ENCODE measurements at regions not wholly inside any gene's neighbourhood (a gene's known extent, or its start where the extent isn't known, plus 50 kb on each side); places are given as distances from the start of the nearest gene placed in this dataset.

GRCh38 chr12:42792265-42792664 is 202.7 kb upstream of the PRICKLE1 start:
- Histone ChIP-seq H3K9me3 (ENCODE audit: control insufficient read depth, insufficient read depth, low read length) (no peaks in the 10 kb centered on the region), H3K9ac (ENCODE audit: low read depth, low read length) (no peak overlapping the region)

GRCh38 chr12:42791399-42791798 is 201.9 kb upstream of the PRICKLE1 start:
- no peaks in the 10 kb centered on the region for H3K9me3 ChIP-seq (ENCODE audit: control insufficient read depth, insufficient read depth, low read length)
- no peaks in the 10 kb centered on the region for H3K36me3 ChIP-seq (ENCODE audit: insufficient read depth, low read length)
- no peak overlapping the region for H3K9ac ChIP-seq (ENCODE audit: low read depth, low read length)
- H3K4me1 ChIP-seq (ENCODE audit: insufficient read depth, low read length), result peaks cover 10% of the 10 kb centered on the region

More at GRCh38 chr12:42792265-42792664, 202.7 kb upstream of the PRICKLE1 start:
- no peaks in the 10 kb centered on the region for H3K36me3 ChIP-seq (ENCODE audit: insufficient read depth, low read length)
- H3K4me1 ChIP-seq (ENCODE audit: insufficient read depth, low read length), result peaks cover 10% of the 10 kb centered on the region

- Histone ChIP-seq H3K9ac (ENCODE audit: low read depth, low read length) (no peak overlapping the region), H3K9me3 (ENCODE audit: control insufficient read depth, insufficient read depth, low read length) (no peaks in the 10 kb centered on the region), H3K36me3 (ENCODE audit: insufficient read depth, low read length) (no peaks in the 10 kb centered on the region), H3K4me1 (ENCODE audit: insufficient read depth, low read length) (peaks cover 10% of the 10 kb centered on the region)
Measured at GRCh38 chr12:42790761-42791151, 201.2 kb upstream of the PRICKLE1 start.

GRCh38 chr12:42789808-42790760 is 200.5 kb upstream of the PRICKLE1 start:
- Histone ChIP-seq H3K4me1 (ENCODE audit: insufficient read depth, low read length) (peaks cover 10% of the 10 kb centered on the region), H3K9me3 (ENCODE audit: control insufficient read depth, insufficient read depth, low read length) (no peaks in the 10 kb centered on the region), H3K36me3 (ENCODE audit: insufficient read depth, low read length) (no peaks in the 10 kb centered on the region), H3K9ac (ENCODE audit: low read depth, low read length) (no peak overlapping the region)

GRCh38 chr12:42786400-42787148 is 197.0 kb upstream of the PRICKLE1 start:
- Histone ChIP-seq H3K9ac (ENCODE audit: low read depth, low read length) (no peak overlapping the region), H3K4me1 (ENCODE audit: insufficient read depth, low read length) (peaks cover 10% of the 10 kb centered on the region), H3K9me3 (ENCODE audit: control insufficient read depth, insufficient read depth, low read length) (no peaks in the 10 kb centered on the region), H3K36me3 (ENCODE audit: insufficient read depth, low read length) (no peaks in the 10 kb centered on the region)

- H3K4me1 ChIP-seq (ENCODE audit: insufficient read depth, low read length), result peaks cover 8% of the 10 kb centered on the region
- H3K36me3 ChIP-seq (ENCODE audit: insufficient read depth, low read length), result no peaks in the 10 kb centered on the region
- H3K9me3 ChIP-seq (ENCODE audit: control insufficient read depth, insufficient read depth, low read length), result no peaks in the 10 kb centered on the region
- H3K9ac ChIP-seq (ENCODE audit: low read depth, low read length), result no peak overlapping the region
Measured at GRCh38 chr12:42785944-42786343, 196.4 kb upstream of the PRICKLE1 start.

GRCh38 chr12:42780671-42781070 is 191.1 kb upstream of the PRICKLE1 start:
- Histone ChIP-seq H3K9ac (ENCODE audit: low read depth, low read length) (no peak overlapping the region), H3K4me1 (ENCODE audit: insufficient read depth, low read length) (no peaks in the 10 kb centered on the region), H3K36me3 (ENCODE audit: insufficient read depth, low read length) (no peaks in the 10 kb centered on the region), H3K9me3 (ENCODE audit: control insufficient read depth, insufficient read depth, low read length) (no peaks in the 10 kb centered on the region)

- Histone ChIP-seq H3K36me3 (ENCODE audit: insufficient read depth, low read length) (no peaks in the 10 kb centered on the region), H3K9me3 (ENCODE audit: control insufficient read depth, insufficient read depth, low read length) (no peaks in the 10 kb centered on the region; the same call in 1 of the 2 replicates), H3K9ac (ENCODE audit: low read depth, low read length) (no peak overlapping the region), H3K4me1 (ENCODE audit: insufficient read depth, low read length) (no peaks in the 10 kb centered on the region)
Measured at GRCh38 chr12:42779186-42779859, 189.8 kb upstream of the PRICKLE1 start.

GRCh38 chr12:42776396-42776795 is 186.8 kb upstream of the PRICKLE1 start:
- Histone ChIP-seq H3K4me1 (ENCODE audit: insufficient read depth, low read length) (no peaks in the 10 kb centered on the region), H3K9ac (ENCODE audit: low read depth, low read length) (no peak overlapping the region), H3K9me3 (ENCODE audit: control insufficient read depth, insufficient read depth, low read length) (no peaks in the 10 kb centered on the region; the same call in 1 of the 2 replicates), H3K36me3 (ENCODE audit: insufficient read depth, low read length) (no peaks in the 10 kb centered on the region)

GRCh38 chr12:42774238-42774637 is 184.7 kb upstream of the PRICKLE1 start:
- H3K9ac ChIP-seq (ENCODE audit: low read depth, low read length), result no peak overlapping the region
- no peaks in the 10 kb centered on the region for H3K36me3 ChIP-seq (ENCODE audit: insufficient read depth, low read length)
- H3K4me1 ChIP-seq (ENCODE audit: insufficient read depth, low read length), result no peaks in the 10 kb centered on the region
- H3K9me3 ChIP-seq (ENCODE audit: control insufficient read depth, insufficient read depth, low read length), result no peaks in the 10 kb centered on the region; the same call in 1 of the 2 replicates

GRCh38 chr12:42770261-42770660 is 180.7 kb upstream of the PRICKLE1 start:
- Histone ChIP-seq H3K4me1 (ENCODE audit: insufficient read depth, low read length) (no peaks in the 10 kb centered on the region), H3K9ac (ENCODE audit: low read depth, low read length) (no peak overlapping the region), H3K9me3 (ENCODE audit: control insufficient read depth, insufficient read depth, low read length) (no peaks in the 10 kb centered on the region; the same call in 1 of the 2 replicates), H3K36me3 (ENCODE audit: insufficient read depth, low read length) (no peaks in the 10 kb centered on the region)

- no peaks in the 10 kb centered on the region for H3K4me1 ChIP-seq (ENCODE audit: insufficient read depth, low read length)
- H3K36me3 ChIP-seq (ENCODE audit: insufficient read depth, low read length), result no peaks in the 10 kb centered on the region
- no peaks in the 10 kb centered on the region; the same call in 1 of the 2 replicates for H3K9me3 ChIP-seq (ENCODE audit: control insufficient read depth, insufficient read depth, low read length)
- no peak overlapping the region for H3K9ac ChIP-seq (ENCODE audit: low read depth, low read length)
Measured at GRCh38 chr12:42769455-42769854, 179.9 kb upstream of the PRICKLE1 start.

- Histone ChIP-seq H3K9me3 (ENCODE audit: control insufficient read depth, insufficient read depth, low read length) (no peaks in the 10 kb centered on the region), H3K9ac (ENCODE audit: low read depth, low read length) (no peak overlapping the region), H3K36me3 (ENCODE audit: insufficient read depth, low read length) (no peaks in the 10 kb centered on the region), H3K4me1 (ENCODE audit: insufficient read depth, low read length) (no peaks in the 10 kb centered on the region)
Measured at GRCh38 chr12:42767998-42768397, 178.5 kb upstream of the PRICKLE1 start.

GRCh38 chr12:42767326-42767954 is 177.9 kb upstream of the PRICKLE1 start:
- no peaks in the 10 kb centered on the region for H3K9me3 ChIP-seq (ENCODE audit: control insufficient read depth, insufficient read depth, low read length)
- H3K9ac ChIP-seq (ENCODE audit: low read depth, low read length), result no peak overlapping the region
- H3K4me1 ChIP-seq (ENCODE audit: insufficient read depth, low read length), result no peaks in the 10 kb centered on the region
- no peaks in the 10 kb centered on the region for H3K36me3 ChIP-seq (ENCODE audit: insufficient read depth, low read length)
